Gastrocnemius medialis (tissue), 4 donors: ENCODE measurements at regions not wholly inside any gene's neighbourhood (a gene's known extent, or its start where the extent isn't known, plus 50 kb on each side); places are given as distances from the start of the nearest gene placed in this dataset.

ENCODE experiments used
- CTCF ChIP-seq, 5 experiments: fragments of 450-650 bp in 3 of 5; fragments of 200-600 bp in 2 of 5; sonication (generic) in 2 of 5; IDR thresholded peaks in 4 of 5; conservative IDR thresholded peaks in 1 of 5; 1 replicate in 4 of 5; 2 replicates in 1 of 5; pipeline ENCODE4 v1.5.1; 2016 to 2019; ENCODE audit warnings: antibody characterized with exemption in 5 of 5, mild to moderate bottlenecking in 3 of 5, moderate library complexity in 3 of 5
- POLR2A ChIP-seq, 2 donors: fragments of 450-650 bp; IDR thresholded peaks; one replicate each; pipeline ENCODE4 v1.6.1; 2017; ENCODE audit warnings: antibody characterized with exemption in 2 of 2, mild to moderate bottlenecking in 2 of 2, moderate library complexity in 2 of 2

- no peak for TF ChIP-seq CTCF (IDR thresholded peaks at IDR 0.05 in 4 of 5, conservative IDR thresholded peaks at IDR 0.05 in 1 of 5)
- TF ChIP-seq POLR2A (IDR thresholded peaks at IDR 0.05) = no peak
Measured at GRCh38 chr3:168926426-168926825, 737.1 kb downstream of the MECOM start.
